Effector memory CD4-positive, alpha-beta T cell (primary cell): ENCODE measurements at regions not wholly inside any gene's neighbourhood (a gene's known extent, or its start where the extent isn't known, plus 50 kb on each side); places are given as distances from the start of the nearest gene placed in this dataset.

Source experiments
- DNase-seq, 3 donors: peaks; one replicate each; pipeline ENCODE4 v3.0.0-alpha.2; 2020
- H3K27ac ChIP-seq: 2 replicates; pipeline ENCODE4 v1.7.0; 2013; ENCODE audit warnings: mild to moderate bottlenecking, low read length, moderate library complexity; ENCODE audit not compliant: insufficient read depth, poor library complexity, severe bottlenecking
- H3K27me3 ChIP-seq: replicated peaks from 2 replicates; pipeline ENCODE4 v1.7.0; 2013; ENCODE audit warnings: mild to moderate bottlenecking, low read length; ENCODE audit not compliant: insufficient read depth, control insufficient read depth, poor library complexity, severe bottlenecking
- H3K36me3 ChIP-seq: 2 replicates; pipeline ENCODE4 v1.7.0; 2013; ENCODE audit warnings: mild to moderate bottlenecking, low read length, moderate library complexity; ENCODE audit not compliant: control insufficient read depth, insufficient read depth
- H3K4me1 ChIP-seq: 2 replicates; pipeline ENCODE4 v1.7.0; 2013; ENCODE audit warnings: low read length, mild to moderate bottlenecking; ENCODE audit not compliant: control insufficient read depth, insufficient read depth, poor library complexity, severe bottlenecking
- H3K4me3 ChIP-seq: 2 replicates; pipeline ENCODE4 v1.7.0; 2013; ENCODE audit warnings: low read length, low read depth, mild to moderate bottlenecking; ENCODE audit not compliant: insufficient read depth, poor library complexity, severe bottlenecking
- H3K9me3 ChIP-seq: 2 replicates; pipeline ENCODE4 v1.7.0; 2013; ENCODE audit warnings: mild to moderate bottlenecking, low read length, moderate library complexity; ENCODE audit not compliant: control insufficient read depth

- peaks cover 4% of the 10 kb centered on the region for H3K27me3 ChIP-seq
- H3K4me1 ChIP-seq = no peaks in the 10 kb centered on the region
- H3K36me3 ChIP-seq = no peaks in the 10 kb centered on the region
- no peak overlapping the region for H3K4me3 ChIP-seq
- DNase-seq = no peak
- no peak overlapping the region for H3K27ac ChIP-seq
- no peaks in the 10 kb centered on the region for H3K9me3 ChIP-seq
Observed at GRCh38 chr7:17640730-17641377, 299.4 kb downstream of the SNX13 start.

GRCh38 chr7:17645500-17645899 is 294.8 kb downstream of the SNX13 start:
- no peak overlapping the region for H3K27ac ChIP-seq
- H3K4me3 ChIP-seq = no peak overlapping the region
- no peaks in the 10 kb centered on the region for H3K27me3 ChIP-seq
- no peaks in the 10 kb centered on the region for H3K9me3 ChIP-seq
- no peaks in the 10 kb centered on the region for H3K4me1 ChIP-seq
- no peaks in the 10 kb centered on the region for H3K36me3 ChIP-seq
- no peak for DNase-seq

- Histone ChIP-seq H3K9me3 (no peaks in the 10 kb centered on the region), H3K4me3 (no peak overlapping the region), H3K27me3 (no peaks in the 10 kb centered on the region), H3K4me1 (no peaks in the 10 kb centered on the region), H3K27ac (no peak overlapping the region), H3K36me3 (no peaks in the 10 kb centered on the region)
- DNase-seq = no peak
Observed at GRCh38 chr7:17646253-17646956, 293.9 kb downstream of the SNX13 start.

GRCh38 chr7:17651341-17651740 is 289.0 kb downstream of the SNX13 start:
- Histone ChIP-seq H3K4me1 (no peaks in the 10 kb centered on the region), H3K27ac (no peak overlapping the region), H3K4me3 (no peak overlapping the region), H3K9me3 (no peaks in the 10 kb centered on the region), H3K27me3 (no peaks in the 10 kb centered on the region), H3K36me3 (no peaks in the 10 kb centered on the region)
- no peak for DNase-seq

- H3K9me3 ChIP-seq = no peaks in the 10 kb centered on the region
- DNase-seq = no peak
- H3K36me3 ChIP-seq = no peaks in the 10 kb centered on the region
- no peaks in the 10 kb centered on the region for H3K27me3 ChIP-seq
- H3K4me3 ChIP-seq = no peak overlapping the region
- no peak overlapping the region for H3K27ac ChIP-seq
- no peaks in the 10 kb centered on the region for H3K4me1 ChIP-seq
Observed at GRCh38 chr7:17651863-17652385, 288.4 kb downstream of the SNX13 start.

GRCh38 chr7:17654940-17655339 is 285.4 kb downstream of the SNX13 start:
- Histone ChIP-seq H3K36me3 (no peaks in the 10 kb centered on the region), H3K9me3 (no peaks in the 10 kb centered on the region), H3K27me3 (no peaks in the 10 kb centered on the region), H3K27ac (no peak overlapping the region), H3K4me3 (no peak overlapping the region), H3K4me1 (no peaks in the 10 kb centered on the region)
- DNase-seq = no peak

- Histone ChIP-seq H3K4me1 (no peaks in the 10 kb centered on the region), H3K4me3 (no peak overlapping the region), H3K27ac (no peak overlapping the region), H3K9me3 (no peaks in the 10 kb centered on the region), H3K27me3 (no peaks in the 10 kb centered on the region), H3K36me3 (no peaks in the 10 kb centered on the region)
- DNase-seq = no peak
Observed at GRCh38 chr7:17659126-17659525, 281.2 kb downstream of the SNX13 start.

GRCh38 chr7:17660116-17660515 is 280.2 kb downstream of the SNX13 start:
- H3K36me3 ChIP-seq = no peaks in the 10 kb centered on the region
- no peaks in the 10 kb centered on the region for H3K27me3 ChIP-seq
- no peaks in the 10 kb centered on the region for H3K4me1 ChIP-seq
- H3K27ac ChIP-seq = no peak overlapping the region
- no peaks in the 10 kb centered on the region for H3K9me3 ChIP-seq
- no peak overlapping the region for H3K4me3 ChIP-seq
- DNase-seq = no peak

GRCh38 chr7:17661982-17662585 is 278.2 kb downstream of the SNX13 start:
- no peak overlapping the region for H3K27ac ChIP-seq
- H3K9me3 ChIP-seq = no peaks in the 10 kb centered on the region
- no peaks in the 10 kb centered on the region for H3K27me3 ChIP-seq
- DNase-seq = no peak
- no peak overlapping the region for H3K4me3 ChIP-seq
- no peaks in the 10 kb centered on the region for H3K4me1 ChIP-seq
- H3K36me3 ChIP-seq = no peaks in the 10 kb centered on the region

- no peaks in the 10 kb centered on the region for H3K36me3 ChIP-seq
- no peak for DNase-seq
- H3K4me1 ChIP-seq = no peaks in the 10 kb centered on the region
- no peaks in the 10 kb centered on the region for H3K9me3 ChIP-seq
- H3K27me3 ChIP-seq = no peaks in the 10 kb centered on the region
- no peak overlapping the region for H3K27ac ChIP-seq
- H3K4me3 ChIP-seq = no peak overlapping the region
Observed at GRCh38 chr7:17663061-17663675, 277.1 kb downstream of the SNX13 start.
